GM12878 (cell line): ENCODE measurements at regions not wholly inside any gene's neighbourhood (a gene's known extent, or its start where the extent isn't known, plus 50 kb on each side); places are given as distances from the start of the nearest gene placed in this dataset.

Source experiments
- CTCF ChIP-seq, 3 experiments: IDR thresholded peaks in 2 of 3; conservative IDR thresholded peaks in 1 of 3; 2 replicates each; pipeline ENCODE4 v1.5.1; 2011; ENCODE audit warnings: low read depth in 3 of 3, low read length in 3 of 3, mild to moderate bottlenecking in 3 of 3, control low read depth in 2 of 3, moderate library complexity in 2 of 3, inconsistent platforms in 1 of 3, mixed read lengths in 1 of 3; ENCODE audit not compliant: control insufficient read depth in 2 of 3, insufficient read depth in 1 of 3; ENCODE audit errors: extremely low read depth in 1 of 3
- GATAD2B ChIP-seq: fragments of 450-650 bp; conservative IDR thresholded peaks from 2 replicates; pipeline ENCODE4 v1.6.1; 2017; ENCODE audit warnings: low read depth, mild to moderate bottlenecking, moderate library complexity
- POLR2A ChIP-seq: IDR thresholded peaks from 2 replicates; pipeline ENCODE4 v1.6.1; 2011; ENCODE audit warnings: low read depth, mild to moderate bottlenecking, low read length
- RCOR1 ChIP-seq: conservative IDR thresholded peaks from 2 replicates; pipeline ENCODE4 v1.6.1; 2012; ENCODE audit warnings: low read depth, low read length, improper control_type of control experiment
- REST ChIP-seq: IDR thresholded peaks from 2 replicates; pipeline ENCODE4 v1.6.1; 2012; ENCODE audit warnings: mild to moderate bottlenecking, low read depth, low read length
- SMC3 ChIP-seq: IDR thresholded peaks from 2 replicates; pipeline ENCODE4 v1.6.1; 2011; ENCODE audit warnings: low read length, improper control_type of control experiment, borderline replicate concordance
- USF2 ChIP-seq: IDR thresholded peaks from 2 replicates; pipeline ENCODE4 v1.6.1; 2011; ENCODE audit warnings: low read depth, low read length, improper control_type of control experiment, borderline replicate concordance
- YY1 ChIP-seq: IDR thresholded peaks from 2 replicates; pipeline ENCODE4 v1.6.1; 2011; ENCODE audit warnings: low read depth, mild to moderate bottlenecking, low read length
- ZNF274 ChIP-seq: IDR thresholded peaks from one replicate; pipeline ENCODE4 v1.8.0; 2011; ENCODE audit not compliant: insufficient read length, insufficient read depth

GRCh38 chr14:104383088-104383995, 196.2 kb upstream of the C14orf180 start:
- TF ChIP-seq REST = no peak
- no peak for TF ChIP-seq CTCF (IDR thresholded peaks at IDR 0.05 in 2 of 3, conservative IDR thresholded peaks at IDR 0.05 in 1 of 3; ENCODE audit: control insufficient read depth in 2 of 3, extremely low read depth in 1 of 3, insufficient read depth in 1 of 3, low read depth in 3 of 3, low read length in 3 of 3)
- no peak for TF ChIP-seq YY1
- TF ChIP-seq POLR2A = no peak
- no peak for TF ChIP-seq USF2
- no peak for TF ChIP-seq ZNF274
- no peak for TF ChIP-seq SMC3
- TF ChIP-seq GATAD2B = no peak
- TF ChIP-seq RCOR1 = no peak
